ENCODE measurements at regions not wholly inside any gene's neighbourhood (a gene's known extent, or its start where the extent isn't known, plus 50 kb on each side); places are given as distances from the start of the nearest gene placed in this dataset.

GRCh38 chr20:4069751-4070150 is 54.4 kb upstream of the RNF24 start:
- DNase-seq: no peak
- intact Hi-C loops (cut with DNase I): loop anchor here (2.0 to 10.0 kb wide), 10 partner anchors 21 to 205 kb away; partner anchors contain the start of genes PANK2 (in 5 of the 10) and RNF24 (in 4 of the 10)
- peak in 5 of 8 donors; percentile 29 to 69 (median 62) for ATAC-seq
- H3K9me3 ChIP-seq: peaks cover 0 to 7% (median 0%) of the 10 kb centered on the region in 11 donors
- no peak for TF ChIP-seq CTCF (IDR thresholded peaks at IDR 0.05)
- H3K4me1 ChIP-seq: peaks cover 0 to 63% (median 21%) of the 10 kb centered on the region in 9 donors
- no peak overlapping the region for H3K4me3 ChIP-seq
- H3K27ac ChIP-seq: peak overlapping the region in 4 of 10 donors; percentile 4 to 37 (median 20)
- no peaks in the 10 kb centered on the region for H3K36me3 ChIP-seq
- no peaks in the 10 kb centered on the region for H3K27me3 ChIP-seq
- WGBS, 2 donors: 91% methylated on average over 2 of the region's 2 CpGs

GRCh38 chr20:4068708-4069107 is 53.4 kb upstream of the RNF24 start:
- H3K36me3 ChIP-seq: no peaks in the 10 kb centered on the region
- WGBS, 2 donors: 64 to 72% methylated on average over 4 of the region's 4 CpGs
- TF ChIP-seq CTCF (IDR thresholded peaks at IDR 0.05): no peak
- no peaks in the 10 kb centered on the region for H3K27me3 ChIP-seq
- ATAC-seq: no peak
- intact Hi-C loops (cut with DNase I): loop anchor here in 4 of 10 donors (2.0 to 10.0 kb wide), 5 partner anchors 20 to 184 kb away; partner anchors contain the start of genes PANK2 (in 2 of the 4) and RNF24 (in 1 of the 4)
- H3K4me1 ChIP-seq: peaks cover 8 to 66% (median 29%) of the 10 kb centered on the region in 9 donors
- DNase-seq: no peak
- no peak overlapping the region for H3K27ac ChIP-seq
- peaks cover 0 to 7% (median 0%) of the 10 kb centered on the region in 11 donors for H3K9me3 ChIP-seq
- no peak overlapping the region for H3K4me3 ChIP-seq

GRCh38 chr20:4067600-4068261 is 52.4 kb upstream of the RNF24 start:
- H3K4me1 ChIP-seq: peaks cover 10 to 75% (median 37%) of the 10 kb centered on the region in 9 donors

More at GRCh38 chr20:4067600-4068261, 52.4 kb upstream of the RNF24 start:
- 94 to 95% methylated on average over 8 of the region's 8 CpGs for WGBS, 2 donors
- no peak for ATAC-seq
- DNase-seq: no peak
- intact Hi-C loops (cut with DNase I): loop anchor here in 4 of 10 donors (2.0 to 10.0 kb wide), 5 partner anchors 19 to 183 kb away; partner anchors contain the start of genes PANK2 (in 2 of the 4) and RNF24 (in 1 of the 4)
- H3K9me3 ChIP-seq: peaks cover 0 to 7% (median 0%) of the 10 kb centered on the region in 11 donors
- H3K27me3 ChIP-seq: no peaks in the 10 kb centered on the region
- peak overlapping the region in 1 of 10 donors; percentile 79 for H3K27ac ChIP-seq
- TF ChIP-seq CTCF (IDR thresholded peaks at IDR 0.05): no peak
- no peaks in the 10 kb centered on the region for H3K36me3 ChIP-seq
- H3K4me3 ChIP-seq: no peak overlapping the region

Data from heart right ventricle (tissue), 16 donors.